CD14-positive monocyte (primary cell): ENCODE measurements at regions not wholly inside any gene's neighbourhood (a gene's known extent, or its start where the extent isn't known, plus 50 kb on each side); places are given as distances from the start of the nearest gene placed in this dataset.

Experiments
- DNase-seq, 3 donors: peaks; one replicate each; pipeline ENCODE4 v3.0.0-alpha.2; 2011 to 2022
- H2AFZ ChIP-seq: 2 replicates; pipeline ENCODE4 v1.6.0; 2012; ENCODE audit warnings: mild to moderate bottlenecking, low read depth, low read length, inconsistent platforms; ENCODE audit not compliant: insufficient read depth, poor library complexity, severe bottlenecking
- H3K27ac ChIP-seq, 2 donors: 1 replicate in 1 of 2; 2 replicates in 1 of 2; pipeline ENCODE4 v1.5.1; 2012 to 2013; ENCODE audit warnings: low read length in 2 of 2, control low read depth in 1 of 2, inconsistent platforms in 1 of 2, low read depth in 1 of 2, mild to moderate bottlenecking in 1 of 2
- H3K27me3 ChIP-seq, 2 donors: one replicate each; pipeline versions ENCODE4 v1.6.0 to v1.6.1; 2011 to 2013; ENCODE audit warnings: low read length in 2 of 2; ENCODE audit not compliant: control insufficient read depth in 2 of 2, insufficient read depth in 2 of 2
- H3K36me3 ChIP-seq, 2 donors: replicated peaks in 1 of 2; 1 replicate in 1 of 2; 2 replicates in 1 of 2; pipeline versions ENCODE4 v1.5.1 to v1.6.1; 2012 to 2013; ENCODE audit warnings: low read length in 2 of 2, control low read depth in 1 of 2, inconsistent platforms in 1 of 2, mild to moderate bottlenecking in 1 of 2; ENCODE audit not compliant: insufficient read depth in 2 of 2, control insufficient read depth in 1 of 2
- H3K4me1 ChIP-seq, 2 donors: 1 replicate in 1 of 2; 2 replicates in 1 of 2; pipeline versions ENCODE4 v1.5.1 to v1.6.1; 2012 to 2013; ENCODE audit warnings: low read length in 2 of 2, control low read depth in 1 of 2, inconsistent platforms in 1 of 2, mild to moderate bottlenecking in 1 of 2, moderate library complexity in 1 of 2; ENCODE audit not compliant: insufficient read depth in 2 of 2, control insufficient read depth in 1 of 2
- H3K4me2 ChIP-seq: replicated peaks from 2 replicates; pipeline ENCODE3; 2012; ENCODE audit warnings: low read length, moderate library complexity, mild to moderate bottlenecking; ENCODE audit not compliant: poor library complexity, severe bottlenecking; ENCODE audit errors: extremely low read depth
- H3K4me3 ChIP-seq, 3 experiments: fragments of 200-600 bp in 1 of 3; sonication (generic) in 1 of 3; replicated peaks in 1 of 3; 1 replicate in 2 of 3; 2 replicates in 1 of 3; pipeline ENCODE4 v1.5.1; 2011 to 2013; ENCODE audit warnings: low read length in 3 of 3, mild to moderate bottlenecking in 3 of 3, control low read depth in 2 of 3, low read depth in 2 of 3, inconsistent platforms in 1 of 3, moderate library complexity in 1 of 3
- H3K79me2 ChIP-seq: 2 replicates; pipeline ENCODE4 v1.6.0; 2012; ENCODE audit warnings: mild to moderate bottlenecking, control low read depth, inconsistent platforms, low read length, moderate library complexity; ENCODE audit not compliant: insufficient read depth
- H3K9ac ChIP-seq: 2 replicates; pipeline ENCODE4 v1.6.0; 2017; ENCODE audit warnings: low read length, mild to moderate bottlenecking; ENCODE audit not compliant: insufficient read depth, poor library complexity, severe bottlenecking
- H3K9me3 ChIP-seq, 2 donors: replicated peaks in 1 of 2; 1 replicate in 1 of 2; 2 replicates in 1 of 2; pipeline versions ENCODE4 v1.5.1 to v1.6.1; 2012 to 2013; ENCODE audit warnings: low read length in 2 of 2, control low read depth in 1 of 2; ENCODE audit not compliant: control insufficient read depth in 1 of 2, insufficient read depth in 1 of 2
- H4K20me1 ChIP-seq: 2 replicates; pipeline ENCODE4 v1.6.0; 2012; ENCODE audit warnings: mild to moderate bottlenecking, low read length, control low read depth, moderate library complexity; ENCODE audit not compliant: insufficient read depth
- H3K27ac Mint-ChIP-seq, 7 donors: one replicate each; pipeline ENCODE4 v1.8.0; 2020; ENCODE audit warnings: mild to moderate bottlenecking in 7 of 7, mixed read lengths in 7 of 7, moderate library complexity in 6 of 7, inconsistent platforms in 2 of 7
- H3K27me3 Mint-ChIP-seq, 3 donors: one replicate each; pipeline ENCODE4 v1.8.0; 2021 to 2022; ENCODE audit warnings: low read depth in 3 of 3, mild to moderate bottlenecking in 3 of 3, mixed read lengths in 3 of 3, moderate library complexity in 3 of 3, inconsistent platforms in 1 of 3
- H3K36me3 Mint-ChIP-seq, 2 donors: one replicate each; pipeline ENCODE4 v1.8.0; 2020; ENCODE audit warnings: mixed read lengths in 2 of 2, inconsistent platforms in 1 of 2, mild to moderate bottlenecking in 1 of 2
- H3K4me1 Mint-ChIP-seq: one replicate; pipeline ENCODE4 v1.8.0; 2020; ENCODE audit warnings: mild to moderate bottlenecking, mixed read lengths
- H3K4me3 Mint-ChIP-seq, 2 donors: one replicate each; pipeline ENCODE4 v1.8.0; 2020; ENCODE audit warnings: mild to moderate bottlenecking in 2 of 2, mixed read lengths in 2 of 2, moderate library complexity in 1 of 2
- H3K9me3 Mint-ChIP-seq, 7 donors: one replicate each; pipeline ENCODE4 v1.8.0; 2020 to 2022; ENCODE audit warnings: mixed read lengths in 7 of 7, mild to moderate bottlenecking in 6 of 7, moderate library complexity in 6 of 7, inconsistent platforms in 2 of 7
- WGBS: methylation state at CpG from one replicate; pipeline ENCODE4 v1.1.5; 2013; ENCODE audit warnings: missing lambda C conversion rate; ENCODE audit not compliant: insufficient coverage; 5-methylcytosine and 5-hydroxymethylcytosine counted together
- intact Hi-C, 2 donors: fragments of 100-400 bp; cut with micrococcal nuclease; formaldehyde crosslinking; loops; one replicate each; pipeline versions ENCODE4 v1.15.0 to v1.15.1; 2023
- TF ChIP-seq, protein P1 (sequence below): fragments of 200-600 bp; IDR thresholded peaks from one replicate; pipeline ENCODE4 v1.8.0; 2022; ENCODE audit warnings: antibody characterized with exemption, mild to moderate bottlenecking

DNA sequence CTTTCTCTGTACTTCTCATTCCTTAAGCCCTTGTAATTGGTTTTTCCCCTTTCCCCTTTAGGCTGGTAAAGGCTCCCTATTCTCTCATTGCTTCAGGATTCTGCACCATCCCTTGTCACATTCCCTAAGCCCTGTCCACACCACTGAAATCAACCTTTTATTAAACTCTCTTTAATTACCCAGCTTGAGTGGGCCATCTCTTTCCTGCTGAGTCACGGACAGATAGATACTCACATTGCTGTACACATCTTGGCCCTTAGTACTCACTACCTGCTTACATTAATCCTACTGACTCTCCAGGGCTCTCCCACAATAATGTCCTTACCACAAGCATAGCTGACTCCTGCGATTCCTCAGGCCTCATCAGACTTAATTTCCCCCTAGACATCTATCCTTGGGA lies 94.0 kb upstream of the PCGF5 start:
- H3K27me3 ChIP-seq = no peaks in the 10 kb centered on the region
- peaks cover 4% of the 10 kb centered on the region for H3K4me1 Mint-ChIP-seq

DNA sequence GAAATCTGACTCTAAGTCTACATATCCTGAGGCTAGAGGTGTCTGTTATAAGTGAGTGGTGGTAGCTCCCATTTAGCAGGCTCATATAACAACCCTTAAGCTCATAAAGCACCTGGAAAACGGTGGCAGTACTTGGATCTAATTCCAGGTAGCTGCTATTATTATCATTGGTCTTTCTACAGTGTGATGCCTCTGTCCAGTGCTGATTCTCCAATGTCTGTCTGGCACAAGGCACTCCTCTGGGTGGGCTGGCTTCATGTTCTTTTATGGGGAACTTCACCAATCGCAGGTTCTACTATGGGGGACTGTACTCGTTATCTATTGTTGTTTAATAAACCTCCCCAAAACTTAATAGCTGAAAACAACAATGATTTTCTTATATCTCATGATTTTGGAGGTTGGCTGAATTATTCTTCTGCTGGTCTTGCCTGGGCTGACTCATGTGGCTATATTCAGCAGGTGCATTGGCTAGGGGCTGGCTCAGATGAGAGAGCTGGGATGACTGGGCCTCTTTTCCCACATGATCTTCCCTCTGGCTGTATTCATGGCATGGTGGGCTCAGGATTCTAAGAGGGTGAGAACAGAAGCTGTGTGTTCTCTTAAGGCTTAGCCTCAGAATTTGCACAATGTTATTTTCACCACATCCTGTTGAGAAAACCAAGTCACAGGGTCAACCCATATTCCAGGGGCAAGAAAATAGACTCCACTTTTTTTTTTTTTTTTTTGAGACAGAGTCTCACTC lies 93.0 kb upstream of the PCGF5 start:
- Mint-ChIP-seq H3K36me3 (no peaks in the 10 kb centered on the region), H3K9me3 (peaks cover 0 to 3% (median 0%) of the 10 kb centered on the region in 7 donors), H3K27me3 (peaks cover 0 to 4% (median 3%) of the 10 kb centered on the region in 3 donors), H3K4me1 (peaks cover 4% of the 10 kb centered on the region), H3K4me3 (no peak overlapping the region), H3K27ac (no peak overlapping the region)
- Histone ChIP-seq H3K27ac (no peak overlapping the region), H3K79me2 (no peaks in the 10 kb centered on the region), H4K20me1 (no peaks in the 10 kb centered on the region), H3K9ac (no peak overlapping the region), H3K9me3 (no peaks in the 10 kb centered on the region), H3K27me3 (no peaks in the 10 kb centered on the region), H2AFZ (no peak overlapping the region), H3K4me3 (no peak overlapping the region), H3K4me2 (no peak overlapping the region), H3K36me3 (no peaks in the 10 kb centered on the region), H3K4me1 (no peaks in the 10 kb centered on the region)
- WGBS = no CpG with 5 or more reads among the region's 3 CpGs
- no peak for DNase-seq
- TF ChIP-seq, protein P1, sequence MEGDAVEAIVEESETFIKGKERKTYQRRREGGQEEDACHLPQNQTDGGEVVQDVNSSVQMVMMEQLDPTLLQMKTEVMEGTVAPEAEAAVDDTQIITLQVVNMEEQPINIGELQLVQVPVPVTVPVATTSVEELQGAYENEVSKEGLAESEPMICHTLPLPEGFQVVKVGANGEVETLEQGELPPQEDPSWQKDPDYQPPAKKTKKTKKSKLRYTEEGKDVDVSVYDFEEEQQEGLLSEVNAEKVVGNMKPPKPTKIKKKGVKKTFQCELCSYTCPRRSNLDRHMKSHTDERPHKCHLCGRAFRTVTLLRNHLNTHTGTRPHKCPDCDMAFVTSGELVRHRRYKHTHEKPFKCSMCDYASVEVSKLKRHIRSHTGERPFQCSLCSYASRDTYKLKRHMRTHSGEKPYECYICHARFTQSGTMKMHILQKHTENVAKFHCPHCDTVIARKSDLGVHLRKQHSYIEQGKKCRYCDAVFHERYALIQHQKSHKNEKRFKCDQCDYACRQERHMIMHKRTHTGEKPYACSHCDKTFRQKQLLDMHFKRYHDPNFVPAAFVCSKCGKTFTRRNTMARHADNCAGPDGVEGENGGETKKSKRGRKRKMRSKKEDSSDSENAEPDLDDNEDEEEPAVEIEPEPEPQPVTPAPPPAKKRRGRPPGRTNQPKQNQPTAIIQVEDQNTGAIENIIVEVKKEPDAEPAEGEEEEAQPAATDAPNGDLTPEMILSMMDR = no peak
- intact Hi-C loops = no loop called here

More for the DNA sequence above, 94.0 kb upstream of the PCGF5 start:
- intact Hi-C loops = no loop called here
- H3K4me2 ChIP-seq = no peak overlapping the region
- no peak for DNase-seq
- no peak overlapping the region for H3K9ac ChIP-seq
- 94% methylated on average over 2 of the region's 2 CpGs for WGBS
- no peak overlapping the region for H3K27ac ChIP-seq
- no peaks in the 10 kb centered on the region for H3K36me3 Mint-ChIP-seq
- no peaks in the 10 kb centered on the region for H3K4me1 ChIP-seq
- H3K9me3 ChIP-seq = no peaks in the 10 kb centered on the region
- peaks cover 0 to 3% (median 0%) of the 10 kb centered on the region in 7 donors for H3K9me3 Mint-ChIP-seq
- TF ChIP-seq, protein P1 = no peak
- H3K27me3 Mint-ChIP-seq = peaks cover 0 to 4% (median 3%) of the 10 kb centered on the region in 3 donors
- H3K4me3 ChIP-seq = no peak overlapping the region
- H3K4me3 Mint-ChIP-seq = no peak overlapping the region
- no peaks in the 10 kb centered on the region for H4K20me1 ChIP-seq
- no peaks in the 10 kb centered on the region for H3K79me2 ChIP-seq
- H2AFZ ChIP-seq = no peak overlapping the region
- no peaks in the 10 kb centered on the region for H3K36me3 ChIP-seq
- H3K27ac Mint-ChIP-seq = no peak overlapping the region
